ENCODE measurements at regions not wholly inside any gene's neighbourhood (a gene's known extent, or its start where the extent isn't known, plus 50 kb on each side); places are given as distances from the start of the nearest gene placed in this dataset.

GRCh38 chr2:42978887-42979415, 186.6 kb upstream of the HAAO start:
- no peak overlapping the region for H3K4me3 ChIP-seq (ENCODE audit: low read depth, low read length)
- DNase-seq (ENCODE audit: low read depth) = no peak
- TF ChIP-seq, protein P1, sequence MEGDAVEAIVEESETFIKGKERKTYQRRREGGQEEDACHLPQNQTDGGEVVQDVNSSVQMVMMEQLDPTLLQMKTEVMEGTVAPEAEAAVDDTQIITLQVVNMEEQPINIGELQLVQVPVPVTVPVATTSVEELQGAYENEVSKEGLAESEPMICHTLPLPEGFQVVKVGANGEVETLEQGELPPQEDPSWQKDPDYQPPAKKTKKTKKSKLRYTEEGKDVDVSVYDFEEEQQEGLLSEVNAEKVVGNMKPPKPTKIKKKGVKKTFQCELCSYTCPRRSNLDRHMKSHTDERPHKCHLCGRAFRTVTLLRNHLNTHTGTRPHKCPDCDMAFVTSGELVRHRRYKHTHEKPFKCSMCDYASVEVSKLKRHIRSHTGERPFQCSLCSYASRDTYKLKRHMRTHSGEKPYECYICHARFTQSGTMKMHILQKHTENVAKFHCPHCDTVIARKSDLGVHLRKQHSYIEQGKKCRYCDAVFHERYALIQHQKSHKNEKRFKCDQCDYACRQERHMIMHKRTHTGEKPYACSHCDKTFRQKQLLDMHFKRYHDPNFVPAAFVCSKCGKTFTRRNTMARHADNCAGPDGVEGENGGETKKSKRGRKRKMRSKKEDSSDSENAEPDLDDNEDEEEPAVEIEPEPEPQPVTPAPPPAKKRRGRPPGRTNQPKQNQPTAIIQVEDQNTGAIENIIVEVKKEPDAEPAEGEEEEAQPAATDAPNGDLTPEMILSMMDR (IDR thresholded peaks at IDR 0.05; ENCODE audit: insufficient read depth, low read depth, low read length) = no peak

DNA sequence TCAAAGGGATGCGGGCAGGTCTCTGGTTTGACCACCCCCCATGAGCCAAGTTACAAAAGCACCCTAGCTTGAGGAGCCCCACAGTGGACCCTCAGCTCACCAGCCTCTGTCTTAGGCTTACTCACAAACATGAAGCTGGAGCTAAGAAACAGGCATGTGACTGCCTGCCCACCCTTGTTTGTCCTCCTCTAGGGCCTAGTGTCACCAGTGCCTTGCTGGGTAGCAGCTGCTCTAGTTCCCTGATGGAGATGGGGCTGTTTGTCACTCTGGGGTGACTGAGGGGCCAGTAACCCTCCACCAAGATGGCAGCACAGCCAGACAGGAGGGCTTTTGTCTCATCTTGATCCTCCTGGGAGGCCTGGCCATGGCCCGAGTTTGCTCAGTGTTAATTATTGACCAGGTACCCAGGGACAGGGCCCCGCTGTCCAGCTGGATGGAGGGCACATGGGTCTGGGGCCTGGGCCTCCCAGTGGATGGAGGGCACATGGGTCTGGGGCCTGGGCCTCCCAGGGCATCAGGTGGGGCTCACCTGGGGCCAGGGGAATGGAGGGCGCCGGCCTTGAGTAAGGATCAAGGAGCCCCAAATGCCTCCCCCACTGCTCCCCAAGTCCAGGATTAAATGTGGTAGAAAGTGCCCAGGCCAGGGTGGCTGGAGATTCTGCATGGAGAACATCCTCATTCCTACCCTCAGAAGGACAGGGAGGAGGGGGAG, 185.9 kb upstream of the HAAO start:
- no peak overlapping the region for H3K4me3 ChIP-seq (ENCODE audit: low read depth, low read length)
- no peak for DNase-seq (ENCODE audit: low read depth)
- TF ChIP-seq, protein P1 (IDR thresholded peaks at IDR 0.05; ENCODE audit: insufficient read depth, low read depth, low read length) = no peak

DNA sequence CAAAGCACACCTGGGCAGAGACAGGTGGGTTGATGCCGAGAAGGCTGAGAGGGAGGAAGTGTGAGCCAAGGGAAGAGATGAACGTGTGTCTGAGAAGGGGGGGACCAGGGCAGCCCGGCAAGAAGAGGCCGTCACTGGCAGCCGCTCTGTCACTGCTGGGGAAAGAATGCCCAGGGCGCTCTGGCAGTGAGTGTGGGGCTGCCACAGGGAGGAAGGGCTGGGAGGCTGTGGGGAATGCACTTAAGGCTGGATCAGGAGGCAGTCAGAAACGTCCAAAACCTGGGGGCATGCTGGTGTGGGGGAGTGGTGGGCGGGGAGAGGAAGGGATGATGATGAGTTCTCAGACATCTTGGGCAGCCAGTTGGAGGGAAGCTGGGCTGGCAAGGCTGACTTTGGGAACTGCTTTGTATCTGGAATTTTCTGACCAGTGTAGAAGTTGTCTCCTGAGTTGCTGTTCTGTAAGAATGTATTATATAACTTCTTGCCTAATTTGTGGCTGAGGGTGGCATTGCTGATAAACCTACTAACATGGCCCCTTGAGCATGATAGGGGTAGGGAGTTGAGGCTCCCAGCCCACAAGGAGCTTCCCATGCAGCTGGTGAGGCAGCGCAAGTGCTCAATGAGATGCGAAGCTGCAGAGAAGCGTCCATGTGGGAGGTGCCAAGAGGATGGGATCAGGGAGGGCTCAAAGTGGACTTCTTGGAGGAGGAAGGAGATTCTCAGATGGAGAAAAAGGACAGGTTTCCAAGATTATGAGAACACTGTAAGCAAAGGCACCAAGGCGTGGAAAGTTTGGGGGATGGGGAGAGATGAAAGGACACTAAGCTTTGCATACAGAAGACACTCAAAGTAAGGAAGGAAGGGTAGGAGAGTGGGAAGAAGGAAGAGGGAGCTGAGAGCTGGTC, 185.1 kb upstream of the HAAO start:
- TF ChIP-seq, protein P1 (IDR thresholded peaks at IDR 0.05; ENCODE audit: insufficient read depth, low read depth, low read length) = no peak
- no peak overlapping the region for H3K4me3 ChIP-seq (ENCODE audit: low read depth, low read length)
- DNase-seq (ENCODE audit: low read depth) = no peak

GRCh38 chr2:42976351-42976750, 184.0 kb upstream of the HAAO start:
- DNase-seq (ENCODE audit: low read depth) = no peak
- TF ChIP-seq, protein P1 (IDR thresholded peaks at IDR 0.05; ENCODE audit: insufficient read depth, low read depth, low read length) = no peak

DNA sequence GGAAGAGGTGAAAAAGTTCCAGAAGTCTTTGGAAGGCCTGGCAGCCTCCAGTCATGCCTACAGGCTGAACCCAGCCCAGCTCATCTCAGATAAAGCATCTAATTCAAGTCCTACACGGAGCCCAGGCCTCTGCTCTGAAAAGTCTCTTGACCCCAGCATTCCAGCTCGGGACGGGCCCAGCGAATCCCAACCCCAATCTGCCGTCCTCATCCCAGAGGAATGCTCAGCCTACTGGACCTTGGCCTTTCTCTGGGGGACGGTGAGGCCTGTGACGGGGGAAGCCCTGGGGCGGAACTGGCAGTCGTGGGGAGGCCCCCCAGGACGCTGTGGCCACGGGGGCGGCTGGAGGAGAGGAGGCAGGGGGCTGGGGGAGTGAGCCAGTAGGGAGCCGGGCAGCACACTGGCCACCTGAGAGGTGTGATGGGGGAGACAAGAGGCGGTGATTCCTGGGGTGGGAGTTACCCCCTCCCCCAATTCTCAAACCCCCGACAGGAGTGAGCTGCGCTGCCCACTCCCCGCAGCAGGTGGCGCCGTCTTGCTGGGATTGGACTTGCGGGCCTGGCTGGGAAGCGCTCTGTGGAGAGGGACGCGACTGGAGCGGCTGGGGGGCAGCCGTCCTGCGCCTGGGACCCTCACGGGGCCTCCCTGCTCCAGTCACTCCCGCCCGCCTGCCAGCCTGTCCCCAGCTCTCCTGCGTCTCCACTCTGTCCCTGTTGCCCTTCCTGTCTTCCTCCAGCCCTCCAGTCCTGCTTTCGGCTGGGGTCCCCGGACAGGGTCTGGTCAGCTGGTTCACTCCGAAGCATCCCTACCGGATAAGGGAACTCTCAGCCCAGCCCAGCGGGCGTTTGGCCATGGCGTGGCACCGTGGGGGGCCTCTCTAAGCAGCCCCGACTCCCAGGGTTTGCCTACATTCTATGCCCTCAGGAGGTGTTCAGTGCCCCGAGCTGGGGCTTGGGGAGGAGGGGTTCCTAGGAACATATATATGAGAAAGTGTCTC, 182.6 kb upstream of the HAAO start:
- TF ChIP-seq, protein P1 (IDR thresholded peaks at IDR 0.05; ENCODE audit: insufficient read depth, low read depth, low read length) = peak; percentile 82
- peak; percentile 79 for DNase-seq (ENCODE audit: low read depth)
- peak overlapping the region; percentile 40 for H3K4me3 ChIP-seq (ENCODE audit: low read depth, low read length)

More at GRCh38 chr2:42976351-42976750, 184.0 kb upstream of the HAAO start:
- no peak overlapping the region for H3K4me3 ChIP-seq (ENCODE audit: low read depth, low read length)

DNA sequence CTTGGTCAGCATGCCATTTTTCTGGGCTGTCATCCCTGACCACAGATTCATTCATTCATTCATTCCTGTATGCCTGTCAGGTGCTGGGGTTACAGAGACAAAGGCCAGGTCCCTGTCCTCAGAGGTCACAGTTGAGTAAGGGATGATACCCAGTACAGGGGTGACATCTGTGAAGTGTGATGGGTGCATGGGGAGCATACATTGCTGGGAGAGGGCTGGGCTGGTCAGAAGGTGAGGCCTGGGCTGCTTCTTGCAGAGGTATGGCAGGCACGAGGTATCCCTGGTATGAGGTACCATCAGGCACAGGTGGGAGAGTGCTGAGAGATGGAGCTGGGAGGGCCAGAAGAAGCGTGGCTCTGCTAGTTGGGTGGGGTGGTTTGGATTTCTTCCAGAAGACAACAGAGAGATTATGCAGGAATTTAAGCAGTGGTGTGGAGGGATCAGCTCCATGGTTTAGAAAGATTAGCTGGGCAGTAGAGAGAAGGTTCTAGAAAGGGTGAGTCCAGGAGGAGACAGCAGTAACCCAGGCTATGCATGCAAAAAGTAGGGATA, 181.9 kb upstream of the HAAO start:
- TF ChIP-seq, protein P1 (IDR thresholded peaks at IDR 0.05; ENCODE audit: insufficient read depth, low read depth, low read length) = no peak
- DNase-seq (ENCODE audit: low read depth) = no peak
- no peak overlapping the region for H3K4me3 ChIP-seq (ENCODE audit: low read depth, low read length)

All from fibroblast of villous mesenchyme (primary cell).